IMR-90 (cell line): ENCODE measurements at regions not wholly inside any gene's neighbourhood (a gene's known extent, or its start where the extent isn't known, plus 50 kb on each side); places are given as distances from the start of the nearest gene placed in this dataset.

Source experiments
- ATAC-seq: fragments of 200-7000 bp; cut with Tn5 transposase; 2 replicates; pipeline ENCODE4 v1.9.1; 2020; ENCODE audit warnings: low read depth, mild to moderate bottlenecking, moderate library complexity
- BruUV-seq: library from RNA; stranded (reverse); fragments of 400-500 nt; replicated peaks from 2 replicates; lab custom pipeline; 2021; lab: Mats Ljungman, UMichigan
- CTCF ChIA-PET: fragments of 300-600 bp; formaldehyde crosslinking; extraction: SDS; loops from one replicate; lab custom pipeline; 2021; ENCODE audit warnings: antibody characterized with exemption; lab: Yijun Ruan, JAX
- POLR2A ChIA-PET: fragments of 300-600 bp; sonication (Branson Sonifier 250); formaldehyde crosslinking; loops from one replicate; lab custom pipeline; 2022; ENCODE audit warnings: antibody characterized with exemption; ENCODE audit not compliant: unreplicated experiment; lab: Charles Lee
- DNase-seq: peaks from one replicate; pipeline ENCODE4 v3.0.0; 2013
- H2AFZ ChIP-seq: replicated peaks from 2 replicates; pipeline ENCODE3; 2013; ENCODE audit warnings: low read length, mild to moderate bottlenecking; ENCODE audit not compliant: poor library complexity
- H2AK5ac ChIP-seq: 2 replicates; pipeline ENCODE4 v1.6.1; 2013; ENCODE audit warnings: low read depth, low read length, inconsistent platforms
- H2AK9ac ChIP-seq: replicated peaks from 2 replicates; pipeline ENCODE3; 2013; ENCODE audit warnings: mild to moderate bottlenecking, low read depth, low read length, moderate library complexity; ENCODE audit not compliant: poor library complexity
- H2BK120ac ChIP-seq: 2 replicates; pipeline ENCODE4 v1.6.1; 2013; ENCODE audit warnings: low read depth, low read length, inconsistent platforms
- H2BK15ac ChIP-seq: 3 replicates; pipeline ENCODE4 v1.6.1; 2013; ENCODE audit warnings: low read depth, low read length, inconsistent platforms
- H2BK20ac ChIP-seq: 2 replicates; pipeline ENCODE4 v1.6.1; 2013; ENCODE audit warnings: low read depth, mild to moderate bottlenecking, inconsistent platforms, low read length, moderate library complexity
- H2BK5ac ChIP-seq: 2 replicates; pipeline ENCODE4 v1.6.1; 2013; ENCODE audit warnings: mild to moderate bottlenecking, low read depth, low read length, inconsistent platforms; ENCODE audit not compliant: poor library complexity, severe bottlenecking
- H3K14ac ChIP-seq: replicated peaks from 2 replicates; pipeline ENCODE4 v1.6.1; 2013; ENCODE audit warnings: low read depth, low read length, inconsistent platforms
- H3K18ac ChIP-seq: 2 replicates; pipeline ENCODE4 v1.6.1; 2013; ENCODE audit warnings: low read depth, low read length, control low read depth
- H3K23ac ChIP-seq: 2 replicates; pipeline ENCODE4 v1.6.1; 2013; ENCODE audit warnings: low read depth, low read length, inconsistent platforms
- H3K27ac ChIP-seq: 2 replicates; pipeline ENCODE4 v1.5.1; 2013; ENCODE audit warnings: mild to moderate bottlenecking, control low read depth, low read length; ENCODE audit not compliant: insufficient read depth
- H3K27me3 ChIP-seq: 2 replicates; pipeline ENCODE4 v1.6.1; 2013; ENCODE audit warnings: low read length; ENCODE audit not compliant: control insufficient read depth, insufficient read depth
- H3K36me3 ChIP-seq: 2 replicates; pipeline ENCODE4 v1.6.1; 2013; ENCODE audit warnings: low read length, mixed read lengths; ENCODE audit not compliant: control insufficient read depth, insufficient read depth
- H3K4ac ChIP-seq: 2 replicates; pipeline ENCODE4 v1.6.1; 2013; ENCODE audit warnings: low read depth, low read length, inconsistent platforms
- H3K4me1 ChIP-seq: 2 replicates; pipeline ENCODE4 v1.6.1; 2013; ENCODE audit warnings: low read length, mixed read lengths; ENCODE audit not compliant: control insufficient read depth, insufficient read depth
- H3K4me2 ChIP-seq: 2 replicates; pipeline ENCODE4 v1.6.1; 2013; ENCODE audit warnings: low read depth, mild to moderate bottlenecking, control low read depth, low read length, moderate library complexity
- H3K4me3 ChIP-seq: 2 replicates; pipeline ENCODE4 v1.5.1; 2013; ENCODE audit warnings: low read depth, mild to moderate bottlenecking, control low read depth, low read length, moderate library complexity; ENCODE audit not compliant: insufficient read depth
- H3K56ac ChIP-seq: 2 replicates; pipeline ENCODE4 v1.6.1; 2013; ENCODE audit warnings: low read length, inconsistent platforms; ENCODE audit not compliant: insufficient read depth; ENCODE audit errors: extremely low read depth
- H3K79me1 ChIP-seq, 2 experiments: 2 replicates each; pipeline ENCODE4 v1.6.1; 2013; ENCODE audit warnings: low read length in 2 of 2, inconsistent platforms in 1 of 2, low read depth in 1 of 2
- H3K9ac ChIP-seq: 2 replicates; pipeline ENCODE4 v1.6.1; 2013; ENCODE audit warnings: low read depth, low read length, control low read depth
- H3K9me1 ChIP-seq: 2 replicates; pipeline ENCODE4 v1.6.1; 2013; ENCODE audit warnings: low read length, inconsistent platforms; ENCODE audit not compliant: insufficient read depth
- H3K9me3 ChIP-seq: 2 replicates; pipeline ENCODE4 v1.6.1; 2013; ENCODE audit warnings: low read length; ENCODE audit not compliant: control insufficient read depth, insufficient read depth
- H4K20me1 ChIP-seq: 2 replicates; pipeline ENCODE4 v1.6.1; 2013; ENCODE audit warnings: low read length, inconsistent platforms; ENCODE audit not compliant: insufficient read depth
- H4K5ac ChIP-seq: 2 replicates; pipeline ENCODE4 v1.6.1; 2013; ENCODE audit warnings: mild to moderate bottlenecking, low read depth, low read length, control low read depth
- H4K8ac ChIP-seq, 2 experiments: 2 replicates each; pipeline ENCODE4 v1.6.1; 2013; ENCODE audit warnings: low read depth in 2 of 2, low read length in 2 of 2, control low read depth in 1 of 2, inconsistent platforms in 1 of 2
- H4K91ac ChIP-seq: 2 replicates; pipeline ENCODE4 v1.6.1; 2013; ENCODE audit warnings: low read depth, low read length, inconsistent platforms; ENCODE audit not compliant: insufficient read depth
- BHLHE40 ChIP-seq: fragments of 150-350 bp; IDR thresholded peaks from 2 replicates; pipeline ENCODE4 v1.6.1; 2016; ENCODE audit warnings: mild to moderate bottlenecking, low read depth, low read length
- CEBPB ChIP-seq: IDR thresholded peaks from 2 replicates; pipeline ENCODE4 v1.6.1; 2012; ENCODE audit warnings: low read depth, low read length, improper control_type of control experiment
- ELK1 ChIP-seq: fragments of 150-350 bp; IDR thresholded peaks from 2 replicates; pipeline ENCODE4 v1.6.1; 2016; ENCODE audit warnings: low read depth, mild to moderate bottlenecking, low read length, moderate library complexity, borderline replicate concordance
- NFE2L2 ChIP-seq: fragments of 150-350 bp; IDR thresholded peaks from 2 replicates; pipeline ENCODE4 v1.6.1; 2016; ENCODE audit warnings: low read depth, mild to moderate bottlenecking, low read length
- RAD21 ChIP-seq: IDR thresholded peaks from 2 replicates; pipeline ENCODE4 v1.6.1; 2012; ENCODE audit warnings: low read length, improper control_type of control experiment
- WGBS, 2 experiments: methylation state at CpG; one replicate each; pipeline versions ENCODE4 v1.1.5 to v1.1.7; 2013; ENCODE audit warnings: missing lambda C conversion rate in 2 of 2; ENCODE audit not compliant: insufficient read length in 1 of 2; ENCODE audit errors: extremely low coverage in 2 of 2; 5-methylcytosine and 5-hydroxymethylcytosine counted together
- dilution Hi-C: fragments of 300-500 bp; cut with HindIII; formaldehyde crosslinking; loops from one replicate; pipeline ENCODE4 v1.14.3; 2018; ENCODE audit warnings: low sequenced_read_pairs; ENCODE audit not compliant: unreplicated experiment
- in situ Hi-C: fragments of 300-500 bp; cut with MboI; formaldehyde crosslinking; loops from 3 replicates; pipeline ENCODE4 v1.14.3; 2019; ENCODE audit warnings: low sequenced_read_pairs, inconsistent platforms, mixed read lengths
- intact Hi-C: fragments of 100-400 bp; cut with micrococcal nuclease; formaldehyde crosslinking; loops from 2 replicates; pipeline ENCODE4 v1.10.0; 2022

GRCh38 chr18:59039449-59039848 lies 100.2 kb upstream of the SEC11C start:
- no peak overlapping the region for H3K9ac ChIP-seq
- dilution Hi-C loops = no loop called here
- no peak overlapping the region for H3K56ac ChIP-seq
- ChIA-PET CTCF (no interaction called here), POLR2A (no interaction called here)
- no peak overlapping the region for H2BK20ac ChIP-seq
- peaks cover 3% of the 10 kb centered on the region; the same call in 1 of the 2 replicates for H3K4me1 ChIP-seq
- WGBS, 2 experiments = 100% methylated on average over 3 of the region's 6 CpGs; no CpG with 5 or more reads in 1 of the 2 experiments
- H3K27me3 ChIP-seq = no peaks in the 10 kb centered on the region
- DNase-seq (no peak), ATAC-seq (no peak)
- no peaks in the 10 kb centered on the region for H3K79me1 ChIP-seq
- H3K9me3 ChIP-seq = no peaks in the 10 kb centered on the region
- no peak overlapping the region for H3K14ac ChIP-seq
- no peak overlapping the region for H2AK5ac ChIP-seq
- H2BK5ac ChIP-seq = no peak overlapping the region
- no peak overlapping the region for H4K5ac ChIP-seq
- no peak overlapping the region for H2BK15ac ChIP-seq
- H4K8ac ChIP-seq = no peak overlapping the region
- no peaks in the 10 kb centered on the region for H4K20me1 ChIP-seq
- H2AK9ac ChIP-seq = no peak overlapping the region
- no peak overlapping the region for H3K18ac ChIP-seq
- no TSS peak for BruUV-seq
- in situ Hi-C loops = no loop called here
- TF ChIP-seq NFE2L2 = no peak
- no peak for TF ChIP-seq BHLHE40
- TF ChIP-seq CEBPB = no peak
- no peak for TF ChIP-seq ELK1
- TF ChIP-seq RAD21 = no peak
- no peak overlapping the region for H3K4me2 ChIP-seq
- no peaks in the 10 kb centered on the region for H3K36me3 ChIP-seq
- no peak overlapping the region for H3K23ac ChIP-seq
- no peak overlapping the region for H3K4ac ChIP-seq
- no peak overlapping the region for H2BK120ac ChIP-seq
- no peak overlapping the region for H4K91ac ChIP-seq
- no peak overlapping the region for H2AFZ ChIP-seq
- H3K9me1 ChIP-seq = no peaks in the 10 kb centered on the region; the same call in 1 of the 2 replicates
- no peak overlapping the region for H3K27ac ChIP-seq
- no peak overlapping the region for H3K4me3 ChIP-seq
- intact Hi-C loops = no loop called here
